Embryonic facial prominence (tissue), 1 donor: ENCODE measurements at regions not wholly inside any gene's neighbourhood (a gene's known extent, or its start where the extent isn't known, plus 50 kb on each side); places are given as distances from the start of the nearest gene placed in this dataset.

Source experiments
- DNase-seq: peaks from one replicate; pipeline ENCODE4 v3.0.0-alpha.2; 2016; ENCODE audit errors: extremely low spot score

DNA sequence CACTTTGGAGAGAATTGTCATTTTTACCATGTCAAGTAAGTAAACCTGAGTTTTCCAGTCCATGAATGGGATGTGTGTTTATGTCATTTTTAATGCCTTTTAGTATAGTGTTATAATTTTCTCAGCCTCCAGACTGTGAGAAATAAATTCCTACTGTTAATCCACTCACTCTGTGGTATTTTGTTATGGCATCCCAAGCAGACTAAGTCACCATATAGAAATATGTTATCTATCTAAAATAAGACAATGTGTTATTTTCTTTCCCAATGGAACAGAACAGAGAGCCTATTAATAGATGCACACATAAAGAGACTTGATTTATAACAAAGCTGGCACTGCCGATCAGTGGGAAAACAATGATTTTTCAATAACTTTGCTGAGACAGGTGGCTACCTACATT is 70.2 kb upstream of the SLC4A11 start:
- no peak for DNase-seq

DNA sequence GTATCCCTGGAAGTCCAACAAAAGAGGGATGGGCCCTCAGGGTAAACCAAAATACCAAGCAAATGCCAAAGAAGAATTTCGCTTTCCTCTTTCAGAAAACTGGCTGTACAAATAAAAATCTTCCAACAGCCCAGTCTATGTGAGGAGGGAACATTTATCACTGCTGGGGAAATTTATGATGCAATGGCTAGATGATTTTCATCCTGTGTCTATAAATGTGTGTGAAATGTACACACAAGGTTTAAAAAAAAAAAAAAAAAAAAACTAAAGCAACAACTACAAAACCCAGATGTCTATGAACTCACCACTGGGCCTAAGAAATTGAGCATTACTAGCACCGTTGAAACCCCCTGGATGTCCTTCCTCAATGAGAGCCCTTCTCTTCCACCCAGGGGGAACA is 68.7 kb upstream of the SLC4A11 start:
- DNase-seq, result no peak

DNA sequence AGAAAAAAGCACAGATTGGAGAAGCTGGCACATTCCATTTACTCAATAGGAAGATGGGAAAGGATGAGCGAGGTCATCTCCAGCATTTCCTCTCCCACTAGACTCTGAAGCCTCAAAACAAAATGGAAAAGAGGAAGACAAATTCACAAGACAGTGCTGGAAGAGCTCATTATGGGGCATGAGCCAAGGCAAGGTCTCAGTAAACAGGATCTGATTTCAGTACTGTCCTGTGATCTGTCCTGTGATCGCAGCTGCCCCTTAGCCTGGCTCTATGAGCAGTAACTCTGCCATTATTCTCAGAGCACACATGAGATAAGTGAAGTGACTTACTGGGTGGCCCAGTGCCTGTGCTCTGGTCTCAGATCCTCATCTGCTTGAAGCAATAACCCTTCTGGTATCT is 68.1 kb upstream of the SLC4A11 start:
- no peak for DNase-seq

DNA sequence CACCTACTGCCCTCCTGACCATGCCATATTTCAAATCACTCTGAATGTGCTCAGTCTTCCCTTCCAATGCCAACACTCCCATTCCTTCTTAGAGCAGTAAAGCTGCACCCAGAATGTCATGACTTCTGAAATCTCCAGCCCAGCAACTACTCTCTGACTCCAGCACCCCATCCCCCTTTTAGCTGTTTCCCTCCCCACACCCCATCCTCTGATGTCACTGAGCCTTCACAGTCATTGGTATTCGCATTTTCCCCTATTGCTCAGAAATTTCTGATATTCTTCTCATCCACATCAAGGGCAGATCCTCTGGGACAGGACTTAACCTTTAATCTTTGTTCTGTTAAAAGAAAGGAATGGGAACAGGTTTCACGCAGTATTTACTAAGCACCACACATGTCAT is 67.1 kb upstream of the SLC4A11 start:
- DNase-seq, result no peak

DNA sequence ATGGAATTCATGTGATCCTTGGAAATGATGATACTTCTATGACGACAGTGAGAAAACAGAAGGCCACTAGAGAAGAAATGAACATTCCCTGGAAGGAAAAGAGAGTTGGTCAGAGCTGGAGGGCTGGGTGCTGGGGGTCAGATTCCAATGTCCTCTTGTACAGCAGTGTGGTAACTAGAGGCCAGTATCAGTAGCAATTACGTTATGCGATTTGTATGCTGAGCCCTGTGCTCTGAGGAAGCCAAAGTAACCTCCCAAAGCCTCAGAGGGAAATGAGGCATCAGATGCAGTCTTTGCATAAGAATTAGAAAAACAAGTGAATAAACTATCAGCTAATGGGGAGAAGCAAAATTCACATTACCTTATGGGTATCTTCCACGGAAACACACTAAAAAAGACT is 65.5 kb upstream of the SLC4A11 start:
- DNase-seq, result no peak

DNA sequence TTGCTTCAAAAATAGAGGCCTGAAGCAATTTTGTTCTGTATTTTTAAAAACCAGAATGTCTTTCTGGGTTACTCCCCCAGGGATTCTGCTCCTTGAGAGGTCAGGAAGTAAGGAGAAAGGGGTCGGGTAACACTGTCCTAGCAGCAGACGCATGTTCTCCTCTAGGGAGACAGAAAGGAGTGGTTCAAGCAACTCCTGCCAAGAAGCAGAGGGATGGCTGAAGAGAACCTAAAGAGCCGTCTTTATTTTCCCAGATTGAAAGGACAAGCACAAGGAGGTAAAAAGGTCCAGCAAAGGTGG is 58.0 kb upstream of the SLC4A11 start:
- no peak for DNase-seq

DNA sequence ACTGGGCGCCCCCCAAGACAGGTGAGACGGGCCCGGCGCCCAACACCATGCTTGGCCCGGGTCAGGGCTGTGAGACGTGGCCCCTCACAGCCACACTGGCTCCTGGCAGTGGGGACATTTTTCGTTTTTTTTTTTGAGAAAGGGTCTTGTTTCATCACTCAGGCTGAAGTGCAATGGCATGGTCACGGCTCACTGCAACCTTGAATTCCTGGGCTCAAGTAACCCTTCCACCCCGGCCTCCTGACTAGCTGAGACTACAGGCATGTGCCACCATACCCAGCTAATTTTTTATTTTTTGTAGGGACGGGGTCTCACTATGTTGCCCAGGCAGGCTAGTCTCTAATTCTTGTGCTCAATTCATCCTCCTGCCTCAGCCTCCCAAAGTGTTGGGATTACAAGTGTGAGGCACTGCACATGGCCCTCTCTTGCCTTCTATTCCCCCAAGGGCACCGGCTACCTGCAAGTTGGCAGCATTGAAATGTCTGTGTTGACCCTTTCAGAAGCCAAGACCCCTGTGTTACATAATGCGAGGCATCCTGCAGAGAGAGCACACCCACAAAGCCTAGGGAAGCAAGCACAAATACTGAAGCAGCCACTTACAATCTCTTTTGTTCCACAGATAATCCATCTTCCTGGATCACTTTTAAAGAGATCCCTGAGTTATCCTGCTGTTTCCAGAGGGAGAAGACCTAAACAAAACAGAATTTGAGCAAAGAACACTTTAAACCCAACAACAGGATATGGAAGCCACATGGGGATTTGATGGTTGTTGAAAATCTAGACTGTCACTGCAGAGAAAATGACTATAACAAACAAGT is 57.5 kb upstream of the SLC4A11 start:
- no peak for DNase-seq
